NCI-H345 treated with DMSO at 0.1 percent for 48 hours (cell line): ENCODE measurements at regions not wholly inside any gene's neighbourhood (a gene's known extent, or its start where the extent isn't known, plus 50 kb on each side); places are given as distances from the start of the nearest gene placed in this dataset.
"Not testable (repeated sequence)": the region's sequence is repeated elsewhere in the genome, so short reads cannot be mapped to it uniquely, and the experiment has no call there.

Experiments
- DNase-seq: peaks from one replicate; lab custom pipeline; 2025; ENCODE audit not compliant: unreplicated experiment; lab: John Stamatoyannopoulos, UW

DNA sequence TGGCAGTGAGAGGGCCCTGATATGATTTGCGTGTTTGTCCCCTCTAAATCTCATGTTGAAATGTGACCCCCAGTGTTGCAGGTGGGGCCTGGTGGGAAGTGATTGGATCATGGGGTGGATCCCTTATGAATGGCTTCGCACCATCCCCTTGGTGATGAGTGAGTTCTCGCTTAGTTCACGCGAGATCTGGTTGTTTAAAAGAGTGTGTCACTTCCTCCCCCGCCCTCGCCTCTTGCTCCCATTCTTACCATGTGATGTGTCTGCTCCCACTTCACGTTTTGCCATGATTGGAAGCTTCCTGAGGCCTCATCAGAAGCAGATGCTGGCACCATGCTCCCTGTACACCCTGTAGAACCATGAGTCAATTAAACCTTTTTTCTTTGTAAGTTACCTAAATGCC, 319.9 kb upstream of the ID2 start:
- no peak for DNase-seq

DNA sequence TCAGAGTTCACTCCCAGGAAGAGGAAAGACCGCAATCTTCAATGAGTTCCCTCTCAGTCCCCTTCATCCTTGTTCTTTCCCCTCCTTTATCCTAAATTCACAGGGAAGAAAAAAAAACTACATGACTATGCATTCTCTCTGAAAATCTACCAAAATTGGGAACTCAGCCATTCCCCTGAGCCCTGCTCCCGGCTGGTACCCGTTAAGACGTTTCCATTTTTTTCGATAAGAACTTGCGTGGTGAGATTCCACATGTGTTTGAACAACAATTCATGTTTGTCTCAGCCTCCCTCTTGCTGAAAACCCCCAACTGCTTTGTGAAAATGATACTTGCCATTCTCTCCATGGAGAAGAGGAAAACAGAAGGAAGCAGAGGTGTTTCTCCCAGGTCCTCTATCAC, 318.7 kb upstream of the ID2 start:
- DNase-seq = no peak

DNA sequence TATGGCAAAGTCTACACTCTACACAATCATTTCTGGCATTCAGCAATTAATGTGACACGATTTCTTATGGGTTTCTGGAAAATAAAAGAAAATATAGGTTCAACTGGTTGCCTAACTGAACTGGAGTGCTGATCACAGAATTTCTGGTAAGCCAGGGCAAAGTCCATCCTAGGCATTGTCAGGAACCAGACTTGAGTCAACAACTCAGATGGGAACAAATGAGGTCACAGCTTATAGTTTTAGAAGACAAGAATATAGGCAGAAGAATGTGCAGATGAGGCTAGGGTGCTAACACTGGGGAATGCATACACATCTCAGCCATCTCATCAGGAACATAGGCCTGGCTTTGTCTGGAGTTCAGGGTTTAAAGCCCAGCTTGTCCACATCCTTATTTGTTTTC, 317.2 kb upstream of the ID2 start:
- DNase-seq = no peak

DNA sequence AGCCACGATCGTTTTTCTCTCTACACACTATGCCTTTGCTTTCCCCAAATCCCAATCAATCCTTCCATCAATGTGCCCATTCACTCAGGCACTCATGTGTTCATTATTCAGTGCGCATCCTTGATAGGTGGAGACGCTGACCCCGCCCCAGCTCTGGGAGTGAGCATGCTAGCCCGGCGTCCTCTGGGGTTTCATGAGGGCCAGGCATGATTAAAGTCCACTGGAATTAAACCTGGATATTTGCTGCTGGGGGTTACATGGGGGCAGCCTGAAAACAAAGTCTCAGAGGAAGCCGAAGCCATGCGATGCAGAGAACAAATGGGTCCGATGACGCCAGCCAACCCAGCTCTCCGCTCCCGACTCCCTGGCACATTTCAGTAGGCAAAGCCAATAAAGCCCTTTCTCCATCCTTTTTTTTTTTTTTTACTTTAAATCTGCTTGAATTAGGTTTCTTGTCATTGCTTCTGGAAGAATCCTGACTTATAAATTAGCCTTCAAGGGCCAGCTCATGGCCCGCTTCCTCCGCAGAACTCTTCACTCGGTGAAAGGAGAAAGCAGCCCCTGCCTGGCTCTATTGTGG, 316.4 kb upstream of the ID2 start:
- no peak for DNase-seq

DNA sequence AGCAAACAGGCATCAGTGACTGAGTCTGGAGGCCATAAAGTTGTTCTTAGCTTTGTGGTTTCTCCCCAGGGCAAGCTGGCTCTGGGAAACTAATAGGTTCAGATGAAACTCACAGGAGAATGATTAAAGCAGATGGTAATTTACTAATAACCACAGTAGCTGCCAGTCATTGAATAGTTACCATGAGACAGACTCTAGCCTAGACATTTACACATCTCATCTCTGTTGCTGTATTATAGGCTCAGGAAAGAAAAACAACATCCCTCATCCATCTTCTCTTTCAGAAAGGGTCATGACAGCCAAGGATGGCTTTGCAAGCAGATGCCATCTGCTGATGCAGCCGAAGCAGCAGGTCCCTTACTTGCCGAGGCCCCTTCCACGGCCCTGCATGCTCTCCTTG, 314.0 kb upstream of the ID2 start:
- no peak for DNase-seq

DNA sequence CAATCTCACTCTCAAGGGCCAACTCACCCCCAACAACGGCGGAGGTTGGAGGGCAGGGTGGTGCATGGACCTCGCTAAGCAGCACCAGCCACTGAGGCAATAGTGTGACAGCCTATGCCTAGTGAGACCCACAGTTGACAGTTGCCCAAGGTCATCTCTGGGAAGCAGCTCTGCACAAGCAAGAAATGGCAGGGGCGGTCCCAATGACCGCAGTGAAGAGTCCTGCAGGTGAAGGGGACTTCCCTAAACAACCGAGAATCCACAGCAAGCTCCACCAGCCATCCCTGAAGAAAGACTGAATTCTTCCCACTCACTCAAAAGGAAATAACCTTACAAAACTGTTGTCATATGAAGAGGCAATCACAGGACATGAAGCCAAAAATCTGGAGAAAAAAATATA, 313.4 kb upstream of the ID2 start:
- DNase-seq = no peak

DNA sequence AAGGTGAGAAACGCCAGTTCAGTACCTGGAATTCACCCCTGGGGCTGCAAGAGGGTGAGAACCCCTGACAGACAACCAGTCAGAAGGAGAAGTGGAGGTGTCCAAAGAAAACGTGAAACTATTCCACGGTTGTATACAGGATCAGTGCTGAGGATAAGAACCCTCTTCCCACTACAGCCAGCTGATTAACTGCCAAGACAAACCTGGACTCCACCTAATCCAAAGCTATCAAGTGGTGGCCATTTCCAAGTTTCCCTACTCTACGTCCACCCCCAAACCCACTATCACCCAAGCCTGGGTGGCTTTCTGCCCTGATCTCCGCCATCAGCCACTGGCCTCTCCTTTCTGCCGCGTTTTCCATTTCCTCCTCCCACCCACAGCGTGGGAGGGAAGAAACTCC, 312.3 kb upstream of the ID2 start:
- DNase-seq = no peak

DNA sequence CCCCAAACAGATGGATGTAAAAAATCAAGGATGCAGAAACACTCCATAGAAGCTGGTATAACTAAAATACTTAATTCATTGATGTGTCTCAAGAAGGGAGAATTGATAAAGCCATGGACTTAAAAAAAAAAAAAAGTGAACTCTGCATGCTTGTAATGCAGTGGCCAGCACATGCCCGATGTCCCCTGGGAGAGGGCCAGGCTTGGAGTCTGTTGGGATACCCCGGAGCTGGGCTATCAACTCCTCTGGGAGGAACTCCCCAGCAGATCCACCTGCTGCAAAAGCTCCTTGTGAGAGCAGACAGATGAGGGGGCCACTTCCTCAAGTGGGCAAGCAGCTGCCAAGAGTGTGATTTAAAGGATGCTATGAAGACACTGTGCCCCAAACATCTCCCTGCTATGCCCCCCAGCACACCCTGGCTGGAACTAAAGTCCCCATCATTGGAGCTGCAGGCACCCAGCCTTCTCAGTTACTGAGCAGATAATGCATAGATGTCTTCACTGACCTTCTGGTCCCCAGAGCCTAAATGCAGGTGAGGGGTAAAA, 311.5 kb upstream of the ID2 start:
- no peak for DNase-seq

DNA sequence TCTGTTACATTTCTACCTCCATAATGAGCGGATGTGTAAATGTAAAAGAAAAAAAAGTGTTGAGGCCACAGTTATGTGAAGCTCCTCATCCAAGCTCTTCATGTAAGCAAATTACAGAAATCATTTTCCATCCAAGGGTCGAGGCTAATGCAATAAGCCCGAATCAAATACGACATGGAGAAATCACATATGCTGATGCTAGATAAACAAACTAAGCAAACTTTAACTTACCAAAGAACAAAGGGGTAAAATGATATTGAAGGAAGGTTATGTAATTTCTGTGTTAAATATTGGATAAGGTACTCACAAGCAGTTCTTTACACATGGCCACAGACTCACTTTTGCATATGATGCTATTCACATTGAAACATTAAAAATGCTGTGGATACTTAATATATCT, 310.2 kb upstream of the ID2 start:
- no peak for DNase-seq

DNA sequence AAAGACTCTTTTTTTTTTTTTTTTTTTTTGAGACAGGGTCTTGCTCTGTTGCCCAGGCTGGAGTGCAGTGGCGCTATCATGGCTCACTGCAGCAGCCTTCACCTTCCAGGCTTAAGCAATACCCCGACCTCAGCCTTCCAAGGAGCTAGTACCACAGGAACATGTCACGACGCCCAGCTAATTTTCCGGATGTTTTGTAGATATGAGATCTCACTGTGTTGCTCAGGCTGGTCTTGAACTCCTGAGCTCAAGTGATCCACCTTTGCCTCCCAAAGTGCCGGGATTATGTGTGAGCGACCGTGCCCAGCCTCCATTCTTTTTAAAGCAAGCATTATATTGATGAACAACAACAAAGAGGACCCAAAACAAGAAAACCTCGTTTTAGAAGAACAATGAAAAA, 307.1 kb upstream of the ID2 start:
- no peak for DNase-seq

DNA sequence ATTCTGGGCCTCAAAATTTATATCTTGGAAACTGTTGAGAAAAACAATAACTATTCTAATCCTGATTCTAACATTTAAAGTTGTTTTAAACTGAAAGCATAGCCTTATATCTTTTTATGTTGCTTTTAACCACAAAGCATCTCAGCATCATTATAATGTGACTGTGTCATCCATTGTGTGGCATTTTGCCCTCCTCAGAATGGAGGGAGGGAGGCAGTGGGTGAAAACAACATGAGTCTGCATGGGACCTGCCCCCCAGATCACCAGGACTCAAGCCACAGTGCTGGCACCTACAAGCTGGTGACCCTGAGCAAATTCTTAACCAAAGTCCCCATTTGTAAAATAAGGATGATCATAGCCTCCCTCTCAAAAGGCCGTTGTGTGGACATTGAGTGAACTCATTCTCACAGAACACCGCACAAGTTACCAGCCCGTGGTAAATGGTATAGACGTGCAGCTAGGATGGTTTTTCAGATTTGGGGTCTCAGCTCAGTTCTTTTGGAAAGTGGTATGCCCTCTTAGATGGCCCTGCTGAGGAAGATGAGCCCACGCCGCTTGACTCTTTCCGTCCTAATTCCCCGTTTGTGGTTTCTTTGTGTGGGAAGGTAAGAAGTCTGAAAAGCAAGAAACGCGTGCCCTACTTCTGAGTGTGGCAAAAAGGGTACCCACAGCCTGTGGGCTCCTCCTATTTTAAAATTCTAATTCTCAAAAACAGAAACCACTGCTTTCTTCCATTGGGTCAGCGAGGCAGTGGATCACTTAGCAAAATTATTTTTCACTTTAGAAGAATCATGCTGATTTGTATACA, 305.0 kb upstream of the ID2 start:
- DNase-seq = no peak

DNA sequence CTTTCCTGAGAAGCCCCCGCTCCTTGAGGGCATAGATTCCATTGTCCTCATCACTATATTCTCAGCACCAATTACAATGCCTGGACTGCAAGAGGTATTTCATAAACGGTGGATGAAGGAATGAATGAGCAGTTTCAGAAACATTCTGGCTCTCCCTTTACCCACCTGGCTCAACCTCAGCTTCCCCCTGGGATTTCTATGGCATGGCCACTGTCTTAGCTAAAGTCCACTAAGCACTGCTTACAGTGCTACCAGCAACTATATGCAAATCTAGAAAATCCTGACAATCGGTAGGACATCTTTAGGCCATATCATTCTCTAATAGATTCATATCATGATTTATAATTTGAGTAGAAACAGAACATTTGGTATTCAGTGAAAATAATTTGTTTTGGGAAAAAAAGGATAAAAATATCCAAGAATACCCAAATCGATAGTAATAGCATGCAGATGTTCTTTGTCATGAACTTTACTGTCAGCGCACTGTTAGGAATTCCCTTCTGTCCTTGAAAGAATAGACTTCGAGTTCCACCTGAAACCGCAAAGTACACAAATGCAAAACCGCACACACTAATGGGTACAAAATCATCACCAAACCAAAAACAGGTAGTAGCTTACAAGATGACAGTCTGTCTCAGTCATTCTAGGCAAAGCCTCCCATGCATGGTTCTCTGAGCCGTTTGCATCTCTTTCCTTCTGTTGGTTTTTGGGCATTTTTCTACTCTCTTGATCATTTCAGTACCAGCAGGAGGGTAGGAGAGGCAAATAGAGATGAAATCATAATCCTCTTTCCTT, 303.6 kb upstream of the ID2 start:
- DNase-seq = no peak

DNA sequence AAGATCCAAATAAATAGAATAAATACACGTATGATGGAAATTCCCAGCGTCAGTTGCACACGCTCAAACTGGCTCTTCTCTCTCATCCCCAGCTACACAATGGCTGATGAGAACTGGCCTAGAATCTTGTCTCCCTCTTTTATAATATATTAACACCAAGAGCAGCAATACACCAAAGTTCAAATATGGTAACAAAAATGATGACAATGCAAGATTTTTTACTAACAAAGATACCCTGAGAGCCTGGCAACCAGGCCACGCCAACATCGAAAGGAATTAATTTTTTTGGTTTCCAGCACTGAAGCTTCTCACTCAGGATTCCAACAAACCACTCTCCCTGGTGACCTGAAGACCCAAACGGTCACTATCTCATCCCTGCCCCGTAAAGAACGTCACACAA, 302.7 kb upstream of the ID2 start:
- DNase-seq = no peak

DNA sequence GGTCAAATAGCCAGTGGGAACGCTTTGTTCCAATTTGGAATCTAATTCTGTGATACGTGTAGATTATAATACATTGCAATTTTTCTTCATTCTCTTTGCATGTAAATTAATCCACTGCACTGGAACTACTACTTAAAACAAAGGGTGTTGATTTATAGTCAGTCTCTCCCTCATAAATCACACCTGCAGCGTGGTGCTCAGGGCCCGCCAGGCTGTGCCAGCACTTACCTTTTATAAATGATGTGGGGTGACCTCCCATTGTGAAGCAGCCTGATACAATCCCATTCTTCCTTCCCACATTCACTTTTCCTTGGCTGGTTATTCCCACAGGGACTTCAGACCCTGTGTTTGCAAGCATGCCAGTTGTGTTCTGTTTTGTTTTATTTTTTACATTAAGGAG, 302.3 kb upstream of the ID2 start:
- DNase-seq = peak; percentile 15

DNA sequence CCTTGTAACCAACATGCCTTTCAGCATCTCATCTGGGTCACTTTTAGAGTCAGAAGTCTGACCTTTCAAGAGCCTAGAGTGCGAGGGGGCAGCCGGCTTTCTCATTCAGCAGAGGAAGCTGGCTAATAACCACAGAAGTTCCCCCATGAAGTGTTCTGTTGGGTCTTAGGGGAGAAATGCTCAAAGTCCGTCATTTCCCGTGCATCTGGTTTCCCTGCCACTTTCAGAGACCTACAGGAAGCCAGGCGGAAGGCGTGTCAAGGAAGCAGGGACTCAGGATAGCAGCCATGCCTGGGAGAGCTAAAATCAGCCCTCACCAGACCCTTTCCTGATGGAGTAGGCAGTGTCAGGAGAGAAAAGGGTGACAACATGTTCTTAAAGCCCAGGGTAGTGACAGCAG, 301.8 kb upstream of the ID2 start:
- no peak for DNase-seq

DNA sequence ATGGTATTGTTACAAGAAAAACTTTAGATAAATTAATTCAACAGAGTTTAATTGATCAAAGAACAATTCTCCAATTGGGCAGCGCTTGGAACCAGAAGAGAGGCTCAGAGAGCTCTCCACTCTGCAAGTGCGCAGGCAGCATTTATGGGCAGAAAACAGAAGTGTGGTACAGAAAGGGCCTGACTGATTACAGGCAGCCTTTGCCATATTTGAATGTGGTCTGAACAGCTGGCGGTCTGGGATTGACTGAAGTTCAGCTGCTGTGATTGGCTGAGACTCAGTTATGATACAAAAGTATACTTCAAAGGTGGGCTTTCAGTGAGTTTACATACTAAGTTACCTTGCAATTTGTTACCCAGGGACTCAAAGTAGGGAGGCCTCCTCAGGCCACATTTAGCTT, 301.3 kb upstream of the ID2 start:
- DNase-seq = no peak

DNA sequence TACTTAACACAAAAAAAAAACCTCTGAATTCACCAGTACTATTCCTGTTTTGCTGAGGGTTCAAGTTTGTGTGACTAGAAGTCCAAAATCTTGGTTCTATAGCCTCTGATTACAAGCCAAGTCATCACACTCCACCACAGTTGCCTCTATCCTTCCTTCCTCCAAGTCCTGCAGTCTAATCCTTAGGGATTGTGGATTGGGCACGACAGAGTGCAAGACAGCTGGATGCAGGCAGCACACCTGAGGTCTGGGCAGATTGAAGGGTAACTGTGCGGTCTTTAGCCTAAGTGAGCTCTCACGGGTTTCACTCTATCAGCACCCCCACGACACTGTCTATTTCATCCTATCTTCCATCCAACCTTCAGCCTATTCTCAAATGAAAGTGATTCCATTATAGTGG, 299.4 kb upstream of the ID2 start:
- no peak for DNase-seq

DNA sequence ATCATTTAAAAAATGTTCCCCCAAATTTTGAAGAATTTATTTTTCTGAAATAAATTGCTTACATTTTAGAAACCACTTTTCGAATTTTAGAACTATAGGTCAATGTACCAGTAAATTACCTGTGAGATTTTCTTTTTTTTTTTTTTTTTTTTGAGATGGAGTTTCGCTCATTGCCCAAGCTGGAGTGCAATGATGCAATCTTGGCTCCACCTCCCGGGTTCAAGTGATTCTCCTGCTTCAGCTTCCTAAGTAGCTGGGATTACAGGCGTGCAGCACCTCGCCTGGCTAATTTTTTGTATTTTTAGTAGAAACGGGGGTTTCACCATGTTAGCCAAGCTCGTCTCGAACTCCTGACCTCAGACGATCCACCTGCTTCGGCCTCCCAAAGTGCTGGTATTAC, 295.1 kb upstream of the ID2 start:
- DNase-seq = not testable (repeated sequence)

DNA sequence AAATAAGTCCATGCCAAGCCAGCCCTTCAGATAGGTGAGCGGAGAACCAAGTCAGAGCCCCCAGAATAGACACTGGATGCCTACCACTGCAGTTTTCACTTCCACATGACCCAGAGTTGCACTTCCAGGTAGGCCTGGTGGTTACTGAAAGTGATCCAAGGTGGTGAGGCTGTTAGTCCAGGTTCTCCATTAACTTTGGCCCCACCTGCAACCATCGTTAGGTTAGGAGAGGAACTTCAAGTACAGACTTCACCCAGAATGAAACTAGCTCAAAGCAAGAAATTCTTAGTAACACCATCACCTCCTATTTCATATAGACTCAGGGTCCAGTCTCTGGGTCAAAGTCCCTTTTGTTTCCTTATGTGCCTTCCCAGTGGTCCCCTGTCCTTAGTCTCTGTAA, 293.1 kb upstream of the ID2 start:
- DNase-seq = no peak

DNA sequence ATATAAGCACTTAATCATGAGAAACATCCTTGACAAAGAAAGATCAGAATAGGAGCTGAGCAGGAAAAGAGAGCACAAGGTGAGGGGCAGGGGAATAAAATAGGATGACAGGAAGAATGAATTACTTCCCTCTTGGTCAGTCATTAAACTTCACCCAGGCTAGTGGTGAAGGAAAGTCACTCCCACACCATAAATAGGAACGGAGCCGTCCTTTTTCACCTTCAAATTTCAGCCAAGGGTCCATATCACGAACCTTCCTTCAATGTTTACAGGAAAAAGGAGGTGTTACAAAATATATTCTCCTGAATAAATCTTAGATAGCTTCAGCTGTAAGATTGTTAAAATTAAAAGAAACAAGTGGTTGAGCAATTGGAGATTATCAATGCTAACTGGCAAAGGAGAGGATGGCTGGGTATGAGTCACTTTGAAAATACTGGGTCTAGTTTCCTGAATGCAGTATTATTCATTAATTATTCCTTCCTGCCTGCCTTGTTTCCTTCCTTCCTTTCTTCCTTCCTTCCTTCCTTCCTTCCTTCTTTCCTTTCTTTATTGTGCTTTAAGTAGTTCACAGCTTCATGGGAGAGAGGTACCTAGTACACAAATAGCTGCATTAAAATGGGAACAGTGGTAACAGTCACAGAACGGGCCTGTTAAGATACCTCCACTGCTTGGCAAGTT, 292.3 kb upstream of the ID2 start:
- no peak for DNase-seq

DNA sequence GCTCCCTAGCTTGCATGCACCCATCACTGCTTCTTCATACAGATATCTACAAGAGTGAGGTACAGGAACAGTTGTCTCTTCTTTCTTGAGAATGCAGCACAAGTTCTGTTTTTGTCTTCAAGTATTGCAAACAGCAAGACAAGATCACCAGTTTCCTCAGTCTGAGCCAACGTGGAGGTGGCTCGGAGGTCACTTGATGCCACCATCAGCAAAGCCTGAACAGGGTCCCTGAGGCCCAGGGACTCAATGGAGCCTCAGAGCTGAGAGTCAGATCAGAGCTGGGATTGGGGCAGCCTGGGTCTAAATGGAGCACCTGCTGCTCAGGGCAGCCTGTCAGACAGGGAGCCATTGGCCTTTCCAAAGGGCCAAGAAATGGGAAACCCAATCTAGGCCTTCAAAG, 290.7 kb upstream of the ID2 start:
- no peak for DNase-seq
